ENCODE measurements at regions not wholly inside any gene's neighbourhood (a gene's known extent, or its start where the extent isn't known, plus 50 kb on each side); places are given as distances from the start of the nearest gene placed in this dataset.

GRCh38 chr6:62391358-62391757 lies 105.3 kb upstream of the KHDRBS2 start:
- Histone ChIP-seq H3K9me3 (peaks cover 0 to 3% of the 10 kb centered on the region in 2 donors), H3K27ac (no peak overlapping the region), H3K27me3 (no peaks in the 10 kb centered on the region), H3K4me3 (no peak overlapping the region), H3K4me1 (no peaks in the 10 kb centered on the region), H3K36me3 (no peaks in the 10 kb centered on the region)
- no peak for DNase-seq
- TF ChIP-seq CTCF (IDR thresholded peaks at IDR 0.05) = no peak
- ATAC-seq = no peak
- intact Hi-C loops (cut with DNase I) = no loop called here

GRCh38 chr6:62390401-62390800 lies 104.4 kb upstream of the KHDRBS2 start:
- intact Hi-C loops (cut with DNase I) = no loop called here
- no peak for DNase-seq
- H3K4me3 ChIP-seq = no peak overlapping the region
- no peak for TF ChIP-seq CTCF (IDR thresholded peaks at IDR 0.05)
- H3K9me3 ChIP-seq = peaks cover 0 to 3% of the 10 kb centered on the region in 2 donors
- no peaks in the 10 kb centered on the region for H3K36me3 ChIP-seq
- H3K4me1 ChIP-seq = no peaks in the 10 kb centered on the region
- H3K27ac ChIP-seq = no peak overlapping the region
- ATAC-seq = no peak
- no peaks in the 10 kb centered on the region for H3K27me3 ChIP-seq

GRCh38 chr6:62371453-62372210 lies 85.6 kb upstream of the KHDRBS2 start:
- Histone ChIP-seq H3K9me3 (peaks cover 0 to 6% of the 10 kb centered on the region in 2 donors), H3K4me3 (no peak overlapping the region), H3K36me3 (no peaks in the 10 kb centered on the region), H3K27me3 (no peaks in the 10 kb centered on the region), H3K27ac (peak overlapping the region in 1 of 2 donors; percentile 30), H3K4me1 (no peaks in the 10 kb centered on the region)
- intact Hi-C loops (cut with DNase I) = no loop called here
- TF ChIP-seq CTCF (IDR thresholded peaks at IDR 0.05) = no peak
- ATAC-seq (no peak), DNase-seq (no peak)

- Histone ChIP-seq H3K36me3 (no peaks in the 10 kb centered on the region), H3K9me3 (peaks cover 0 to 6% of the 10 kb centered on the region in 2 donors), H3K27ac (no peak overlapping the region), H3K4me3 (no peak overlapping the region), H3K27me3 (no peaks in the 10 kb centered on the region), H3K4me1 (no peaks in the 10 kb centered on the region)
- no peak for TF ChIP-seq CTCF (IDR thresholded peaks at IDR 0.05)
- DNase-seq (no peak), ATAC-seq (peak; percentile 19)
- intact Hi-C loops (cut with DNase I) = no loop called here
These were observed 81.6 kb upstream of the KHDRBS2 start for GRCh38 chr6:62367601-62368000.

- ATAC-seq (no peak), DNase-seq (no peak)
- H3K27ac ChIP-seq = no peak overlapping the region
- H3K36me3 ChIP-seq = no peaks in the 10 kb centered on the region
- no peak overlapping the region for H3K4me3 ChIP-seq
- intact Hi-C loops (cut with DNase I) = no loop called here
- H3K9me3 ChIP-seq = no peaks in the 10 kb centered on the region
- H3K4me1 ChIP-seq = no peaks in the 10 kb centered on the region
- no peak for TF ChIP-seq CTCF (IDR thresholded peaks at IDR 0.05)
- no peaks in the 10 kb centered on the region for H3K27me3 ChIP-seq
These were observed 76.1 kb upstream of the KHDRBS2 start for GRCh38 chr6:62362097-62362496.

Data from left lung (tissue), 4 donors.